ENCODE measurements at regions not wholly inside any gene's neighbourhood (a gene's known extent, or its start where the extent isn't known, plus 50 kb on each side); places are given as distances from the start of the nearest gene placed in this dataset.
"Not testable (repeated sequence)": the region's sequence is repeated elsewhere in the genome, so short reads cannot be mapped to it uniquely, and the experiment has no call there.

GRCh38 chr6:119879731-119880130, 530.2 kb upstream of the MAN1A1 start:
- DNase-seq (ENCODE audit: low spot score), result no peak

GRCh38 chr6:119874381-119874780, 524.8 kb upstream of the MAN1A1 start:
- DNase-seq (ENCODE audit: low spot score), result no peak

- no peak for DNase-seq (ENCODE audit: low spot score)
These were observed 523.5 kb upstream of the MAN1A1 start for GRCh38 chr6:119873107-119873506.

- DNase-seq (ENCODE audit: low spot score), result no peak
These were observed 522.0 kb upstream of the MAN1A1 start for GRCh38 chr6:119871520-119871919.

- no peak for DNase-seq (ENCODE audit: low spot score)
These were observed 516.1 kb upstream of the MAN1A1 start for GRCh38 chr6:119865466-119866350.

GRCh38 chr6:119862719-119863118, 513.2 kb upstream of the MAN1A1 start:
- DNase-seq (ENCODE audit: low spot score), result no peak

GRCh38 chr6:119858901-119859300, 509.3 kb upstream of the MAN1A1 start:
- DNase-seq (ENCODE audit: low spot score), result no peak

- DNase-seq (ENCODE audit: low spot score), result no peak
These were observed 506.6 kb upstream of the MAN1A1 start for GRCh38 chr6:119856136-119856535.

GRCh38 chr6:119848696-119849095, 499.1 kb upstream of the MAN1A1 start:
- DNase-seq (ENCODE audit: low spot score), result no peak

- DNase-seq (ENCODE audit: low spot score), result no peak
These were observed 495.6 kb upstream of the MAN1A1 start for GRCh38 chr6:119845161-119845560.

GRCh38 chr6:119844387-119844786, 494.8 kb upstream of the MAN1A1 start:
- DNase-seq (ENCODE audit: low spot score), result no peak

- no peak for DNase-seq (ENCODE audit: low spot score)
These were observed 492.6 kb upstream of the MAN1A1 start for GRCh38 chr6:119842191-119842590.

GRCh38 chr6:119838043-119838442, 488.5 kb upstream of the MAN1A1 start:
- DNase-seq (ENCODE audit: low spot score), result no peak

GRCh38 chr6:119834418-119834817, 484.9 kb upstream of the MAN1A1 start:
- DNase-seq (ENCODE audit: low spot score), result no peak

GRCh38 chr6:119832411-119832810, 482.9 kb upstream of the MAN1A1 start:
- no peak for DNase-seq (ENCODE audit: low spot score)

GRCh38 chr6:119830494-119831295, 481.1 kb upstream of the MAN1A1 start:
- DNase-seq (ENCODE audit: low spot score), result no peak

GRCh38 chr6:119830069-119830468, 480.5 kb upstream of the MAN1A1 start:
- DNase-seq (ENCODE audit: low spot score), result no peak

GRCh38 chr6:119829499-119829898, 479.9 kb upstream of the MAN1A1 start:
- not testable (repeated sequence) for DNase-seq (ENCODE audit: low spot score)

- no peak for DNase-seq (ENCODE audit: low spot score)
These were observed 479.4 kb upstream of the MAN1A1 start for GRCh38 chr6:119829006-119829405.

GRCh38 chr6:119821380-119821779, 471.8 kb upstream of the MAN1A1 start:
- no peak for DNase-seq (ENCODE audit: low spot score)

GRCh38 chr6:119818876-119819275, 469.3 kb upstream of the MAN1A1 start:
- DNase-seq (ENCODE audit: low spot score), result no peak

- DNase-seq (ENCODE audit: low spot score), result no peak
These were observed 465.2 kb upstream of the MAN1A1 start for GRCh38 chr6:119814609-119815400.
